Tibial nerve (tissue), 3 donors: ENCODE measurements at regions not wholly inside any gene's neighbourhood (a gene's known extent, or its start where the extent isn't known, plus 50 kb on each side); places are given as distances from the start of the nearest gene placed in this dataset.

Experiments used
- CTCF ChIP-seq, 5 experiments: fragments of 200-600 bp in 3 of 5; fragments of 450-650 bp in 2 of 5; sonication (generic) in 3 of 5; IDR thresholded peaks; one replicate each; pipeline ENCODE4 v1.5.1; 2016 to 2019; ENCODE audit warnings: antibody characterized with exemption in 5 of 5, mild to moderate bottlenecking in 3 of 5, moderate library complexity in 2 of 5
- POLR2A ChIP-seq, 2 donors: fragments of 450-650 bp; IDR thresholded peaks; one replicate each; pipeline ENCODE4 v1.6.1; 2017; ENCODE audit warnings: antibody characterized with exemption in 2 of 2, mild to moderate bottlenecking in 2 of 2, moderate library complexity in 2 of 2

- no peak for TF ChIP-seq CTCF (IDR thresholded peaks at IDR 0.05)
- TF ChIP-seq POLR2A (IDR thresholded peaks at IDR 0.05): no peak
These were observed 277.5 kb downstream of the FBXW7 start for GRCh38 chr4:152258391-152258790.
